ENCODE measurements at regions not wholly inside any gene's neighbourhood (a gene's known extent, or its start where the extent isn't known, plus 50 kb on each side); places are given as distances from the start of the nearest gene placed in this dataset.

GRCh38 chr2:128522829-128523228 is 204.2 kb upstream of the HS6ST1 start:
- Histone ChIP-seq H3K4me1 (no peaks in the 10 kb centered on the region), H3K27me3 (no peaks in the 10 kb centered on the region), H3K9me3 (no peaks in the 10 kb centered on the region), H3K36me3 (no peaks in the 10 kb centered on the region), H3K4me3 (no peak overlapping the region), H3K27ac (no peak overlapping the region)
- intact Hi-C loops (cut with DNase I) = no loop called here
- no peak for DNase-seq (ENCODE audit: low spot score in 2 of 2)
- no peak for TF ChIP-seq CTCF (IDR thresholded peaks at IDR 0.05)

DNA sequence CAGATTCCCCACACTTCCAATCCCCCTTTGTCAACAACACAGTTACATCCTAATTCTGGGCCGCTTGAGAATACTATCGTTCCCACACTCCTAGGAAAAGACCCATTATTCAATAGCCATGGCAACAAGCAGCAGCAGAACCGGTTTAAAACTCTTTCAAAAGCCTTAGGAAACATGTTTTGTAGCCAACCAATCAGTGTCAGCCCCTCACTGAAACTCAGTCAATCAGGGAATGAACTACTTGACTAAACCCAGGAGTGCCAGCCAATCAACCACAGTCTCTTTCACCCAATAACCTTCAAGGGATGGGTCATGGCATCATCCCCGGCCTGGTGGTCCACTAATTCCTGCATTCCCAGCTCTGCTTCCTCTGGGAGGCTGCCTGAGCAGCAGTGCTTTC is 204.8 kb upstream of the HS6ST1 start:
- intact Hi-C loops (cut with DNase I) = no loop called here
- no peak overlapping the region for H3K4me3 ChIP-seq
- H3K4me1 ChIP-seq = no peaks in the 10 kb centered on the region

GRCh38 chr2:128524183-128524582 is 205.5 kb upstream of the HS6ST1 start:
- Histone ChIP-seq H3K4me1 (no peaks in the 10 kb centered on the region), H3K36me3 (no peaks in the 10 kb centered on the region), H3K27me3 (no peaks in the 10 kb centered on the region), H3K4me3 (no peak overlapping the region), H3K9me3 (no peaks in the 10 kb centered on the region), H3K27ac (no peak overlapping the region)
- TF ChIP-seq CTCF (IDR thresholded peaks at IDR 0.05) = no peak
- DNase-seq (ENCODE audit: low spot score in 2 of 2) = no peak
- intact Hi-C loops (cut with DNase I) = no loop called here

More for the DNA sequence above, 204.8 kb upstream of the HS6ST1 start:
- no peak overlapping the region for H3K27ac ChIP-seq
- no peaks in the 10 kb centered on the region for H3K27me3 ChIP-seq
- DNase-seq (ENCODE audit: low spot score in 2 of 2) = no peak
- H3K9me3 ChIP-seq = no peaks in the 10 kb centered on the region
- H3K36me3 ChIP-seq = no peaks in the 10 kb centered on the region
- no peak for TF ChIP-seq CTCF (IDR thresholded peaks at IDR 0.05)

- Histone ChIP-seq H3K4me3 (no peak overlapping the region), H3K27me3 (no peaks in the 10 kb centered on the region), H3K27ac (no peak overlapping the region), H3K9me3 (no peaks in the 10 kb centered on the region), H3K36me3 (no peaks in the 10 kb centered on the region), H3K4me1 (no peaks in the 10 kb centered on the region)
- DNase-seq (ENCODE audit: low spot score in 2 of 2) = no peak
- intact Hi-C loops (cut with DNase I) = no loop called here
- TF ChIP-seq CTCF (IDR thresholded peaks at IDR 0.05) = no peak
Measured at GRCh38 chr2:128525653-128526052, 207.0 kb upstream of the HS6ST1 start.

DNA sequence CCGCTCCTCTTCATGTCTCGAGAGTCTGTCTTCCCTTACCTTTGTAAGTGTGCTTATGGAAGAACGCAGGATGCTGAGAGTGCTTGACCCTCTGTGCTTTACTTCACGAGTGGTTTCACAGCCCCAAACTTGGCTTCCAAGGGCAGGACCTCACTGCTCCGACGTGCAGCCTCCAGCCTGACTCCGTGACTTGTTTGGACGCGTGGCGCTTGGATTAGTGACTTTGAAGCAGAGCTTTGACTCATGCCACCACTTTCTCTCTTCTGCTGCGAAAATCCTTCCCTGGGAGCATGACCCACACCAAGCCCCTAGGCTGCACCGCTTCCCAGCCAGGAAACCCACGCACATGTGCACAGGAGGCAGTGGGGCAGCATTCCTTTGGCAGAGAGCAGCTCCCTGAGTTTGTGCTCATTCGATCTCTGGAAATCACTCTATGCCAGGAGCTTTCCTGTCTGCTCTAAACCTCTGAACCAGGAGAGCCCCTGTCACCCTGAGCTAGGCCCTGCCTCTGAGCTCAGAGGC is 207.8 kb upstream of the HS6ST1 start:
- H3K9me3 ChIP-seq = no peaks in the 10 kb centered on the region
- intact Hi-C loops (cut with DNase I) = no loop called here
- H3K36me3 ChIP-seq = no peaks in the 10 kb centered on the region
- no peak overlapping the region for H3K27ac ChIP-seq
- TF ChIP-seq CTCF (IDR thresholded peaks at IDR 0.05) = no peak
- H3K4me1 ChIP-seq = no peaks in the 10 kb centered on the region
- H3K27me3 ChIP-seq = no peaks in the 10 kb centered on the region
- no peak overlapping the region for H3K4me3 ChIP-seq
- no peak for DNase-seq (ENCODE audit: low spot score in 2 of 2)

- no peaks in the 10 kb centered on the region for H3K9me3 ChIP-seq
- no peaks in the 10 kb centered on the region for H3K4me1 ChIP-seq
- no peaks in the 10 kb centered on the region for H3K36me3 ChIP-seq
- H3K4me3 ChIP-seq = no peak overlapping the region
- no peak for DNase-seq (ENCODE audit: low spot score in 2 of 2)
- no peak overlapping the region for H3K27ac ChIP-seq
- H3K27me3 ChIP-seq = no peaks in the 10 kb centered on the region
- intact Hi-C loops (cut with DNase I) = no loop called here
- no peak for TF ChIP-seq CTCF (IDR thresholded peaks at IDR 0.05)
Measured at GRCh38 chr2:128528133-128528532, 209.5 kb upstream of the HS6ST1 start.
